ENCODE measurements at regions not wholly inside any gene's neighbourhood (a gene's known extent, or its start where the extent isn't known, plus 50 kb on each side); places are given as distances from the start of the nearest gene placed in this dataset.
"Not testable (repeated sequence)": the region's sequence is repeated elsewhere in the genome, so short reads cannot be mapped to it uniquely, and the experiment has no call there.

DNA sequence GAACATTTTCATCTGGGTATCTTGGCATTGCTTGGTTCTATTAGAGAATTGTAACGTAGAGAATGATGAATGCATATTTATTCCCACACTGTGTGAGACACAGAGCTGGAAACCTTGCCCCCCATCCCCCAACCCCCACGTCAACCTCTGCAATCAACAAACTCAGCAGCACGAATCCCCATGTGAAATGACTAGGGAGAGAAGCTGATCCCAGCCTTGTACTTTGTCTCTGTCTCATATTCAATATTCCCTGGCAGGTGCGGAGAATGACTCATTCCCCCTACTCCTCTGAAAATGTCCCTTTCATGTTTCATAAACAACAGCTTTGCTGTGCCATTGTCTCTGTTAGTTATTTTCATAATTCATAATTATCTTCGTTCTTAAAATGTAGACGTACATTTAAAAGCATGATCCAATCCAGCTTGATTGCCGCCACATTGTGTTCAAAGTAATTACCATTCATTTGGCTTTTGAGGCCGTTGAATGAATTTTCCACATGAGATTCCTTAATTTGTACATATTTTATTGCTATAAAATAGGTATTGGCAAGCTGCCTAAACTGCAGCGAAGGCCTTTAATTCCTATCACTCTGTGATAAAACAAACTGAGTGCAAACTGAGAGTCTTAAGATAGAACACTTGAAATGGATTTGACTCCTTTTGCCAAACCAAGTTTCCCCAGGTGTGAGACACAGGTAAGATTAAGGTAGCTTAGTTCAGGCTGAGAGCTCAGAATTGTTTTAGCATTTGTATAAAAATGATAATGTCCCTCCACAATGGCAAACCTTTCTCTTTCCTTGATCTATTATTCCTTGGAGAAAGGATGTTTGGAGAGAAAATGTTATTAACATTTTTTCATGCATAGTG is 920.2 kb downstream of the TYW1 start:
- ATAC-seq (no peak), DNase-seq (no peak)
- Histone ChIP-seq H3K4me3 (no peak overlapping the region), H3K27me3 (ENCODE audit: low read depth) (no peaks in the 10 kb centered on the region), H3K27ac (no peak overlapping the region), H3K9me3 (peaks cover 4% of the 10 kb centered on the region), H3K4me1 (no peaks in the 10 kb centered on the region), H3K36me3 (no peaks in the 10 kb centered on the region)
- intact Hi-C loops (cut with DNase I) = no loop called here
- TF ChIP-seq, protein P1, sequence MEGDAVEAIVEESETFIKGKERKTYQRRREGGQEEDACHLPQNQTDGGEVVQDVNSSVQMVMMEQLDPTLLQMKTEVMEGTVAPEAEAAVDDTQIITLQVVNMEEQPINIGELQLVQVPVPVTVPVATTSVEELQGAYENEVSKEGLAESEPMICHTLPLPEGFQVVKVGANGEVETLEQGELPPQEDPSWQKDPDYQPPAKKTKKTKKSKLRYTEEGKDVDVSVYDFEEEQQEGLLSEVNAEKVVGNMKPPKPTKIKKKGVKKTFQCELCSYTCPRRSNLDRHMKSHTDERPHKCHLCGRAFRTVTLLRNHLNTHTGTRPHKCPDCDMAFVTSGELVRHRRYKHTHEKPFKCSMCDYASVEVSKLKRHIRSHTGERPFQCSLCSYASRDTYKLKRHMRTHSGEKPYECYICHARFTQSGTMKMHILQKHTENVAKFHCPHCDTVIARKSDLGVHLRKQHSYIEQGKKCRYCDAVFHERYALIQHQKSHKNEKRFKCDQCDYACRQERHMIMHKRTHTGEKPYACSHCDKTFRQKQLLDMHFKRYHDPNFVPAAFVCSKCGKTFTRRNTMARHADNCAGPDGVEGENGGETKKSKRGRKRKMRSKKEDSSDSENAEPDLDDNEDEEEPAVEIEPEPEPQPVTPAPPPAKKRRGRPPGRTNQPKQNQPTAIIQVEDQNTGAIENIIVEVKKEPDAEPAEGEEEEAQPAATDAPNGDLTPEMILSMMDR (IDR thresholded peaks at IDR 0.05) = no peak

DNA sequence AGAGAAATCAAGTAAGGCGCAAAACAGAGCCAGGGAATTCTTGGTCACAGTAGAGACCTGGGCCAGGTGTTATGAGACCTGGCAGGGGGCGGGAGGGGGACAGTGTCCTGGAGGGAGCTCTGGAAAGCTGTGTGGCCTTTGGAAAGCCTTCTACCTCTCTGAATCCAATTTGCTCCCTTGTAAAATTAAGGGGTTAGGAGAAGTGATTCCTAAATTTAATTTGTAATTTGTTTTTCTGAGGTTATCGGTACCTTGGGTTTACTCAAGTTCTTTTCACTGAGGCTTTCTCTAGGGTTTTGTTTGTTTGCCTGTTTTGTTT is 920.8 kb downstream of the TYW1 start:
- TF ChIP-seq, protein P1 (IDR thresholded peaks at IDR 0.05) = no peak
- Histone ChIP-seq H3K27me3 (ENCODE audit: low read depth) (no peaks in the 10 kb centered on the region), H3K27ac (no peak overlapping the region), H3K9me3 (peaks cover 4% of the 10 kb centered on the region), H3K4me3 (no peak overlapping the region), H3K4me1 (no peaks in the 10 kb centered on the region), H3K36me3 (no peaks in the 10 kb centered on the region)
- no peak for ATAC-seq
- intact Hi-C loops (cut with DNase I) = no loop called here
- DNase-seq = no peak

DNA sequence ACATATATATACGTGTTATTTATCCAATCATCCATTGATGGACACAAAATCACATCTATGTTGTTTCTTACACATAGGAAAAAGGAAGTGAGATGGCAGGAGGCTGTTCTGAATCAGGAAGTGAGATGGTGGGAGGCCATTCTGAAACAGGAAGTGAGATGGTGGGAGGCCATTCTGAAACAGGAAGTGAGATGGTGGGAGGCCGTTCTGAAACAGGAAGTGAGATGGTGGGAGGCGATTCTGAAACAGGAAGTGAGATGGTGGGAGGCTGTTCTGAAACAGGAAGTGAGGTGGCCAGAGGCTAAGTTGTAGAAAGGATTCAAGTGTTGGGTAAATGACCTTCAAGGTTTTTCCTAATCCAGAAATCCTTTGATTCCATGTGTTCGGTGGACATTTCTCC is 921.5 kb downstream of the TYW1 start:
- Histone ChIP-seq H3K4me3 (no peak overlapping the region), H3K27ac (no peak overlapping the region), H3K36me3 (no peaks in the 10 kb centered on the region), H3K27me3 (ENCODE audit: low read depth) (no peaks in the 10 kb centered on the region), H3K9me3 (peaks cover 4% of the 10 kb centered on the region), H3K4me1 (no peaks in the 10 kb centered on the region)
- ATAC-seq (no peak), DNase-seq (no peak)
- intact Hi-C loops (cut with DNase I) = no loop called here
- TF ChIP-seq, protein P1 (IDR thresholded peaks at IDR 0.05) = no peak

DNA sequence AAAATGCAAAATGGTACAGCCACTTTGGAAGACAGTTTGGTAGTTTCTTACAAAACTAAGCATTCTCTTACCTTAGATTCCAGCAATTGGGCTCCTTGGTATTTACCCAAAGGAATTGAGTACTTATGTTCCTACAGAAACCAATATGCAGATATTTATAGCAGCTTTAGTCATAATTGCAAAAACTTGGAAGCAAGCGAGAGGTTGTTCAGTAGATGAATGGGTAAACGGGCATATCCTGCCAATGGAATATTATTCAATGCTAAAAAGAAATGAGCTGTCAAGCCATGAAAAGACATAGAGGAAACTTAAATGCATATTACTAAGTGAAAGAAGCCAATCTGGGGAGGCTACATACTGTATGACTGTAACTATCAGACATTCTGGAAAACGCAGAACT is 926.7 kb downstream of the TYW1 start:
- TF ChIP-seq, protein P1 (IDR thresholded peaks at IDR 0.05) = no peak
- Histone ChIP-seq H3K36me3 (no peaks in the 10 kb centered on the region), H3K4me1 (no peaks in the 10 kb centered on the region), H3K4me3 (no peak overlapping the region), H3K9me3 (peaks cover 4% of the 10 kb centered on the region), H3K27ac (no peak overlapping the region), H3K27me3 (ENCODE audit: low read depth) (no peaks in the 10 kb centered on the region)
- intact Hi-C loops (cut with DNase I) = no loop called here
- DNase-seq (no peak), ATAC-seq (no peak)

DNA sequence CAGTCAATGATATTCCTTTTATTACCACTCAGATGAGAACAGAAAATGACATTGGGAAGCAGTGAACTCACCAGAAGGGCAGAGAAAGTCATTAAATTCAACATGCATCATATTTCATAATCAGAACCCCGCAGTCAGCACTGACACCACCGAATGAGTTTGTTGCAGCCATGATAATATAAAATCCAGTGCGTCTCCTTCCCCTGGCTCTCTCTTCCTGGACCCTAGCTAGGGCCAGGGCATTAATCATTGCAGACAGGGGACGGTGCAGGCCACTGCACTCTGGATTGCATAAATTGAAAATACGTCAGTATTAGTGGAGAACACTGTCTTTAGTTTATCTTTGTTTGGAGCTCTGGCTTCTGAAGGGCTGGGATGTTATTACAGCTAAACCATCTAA is 931.5 kb downstream of the TYW1 start:
- ATAC-seq (no peak), DNase-seq (no peak)
- Histone ChIP-seq H3K36me3 (no peaks in the 10 kb centered on the region), H3K4me3 (no peak overlapping the region), H3K4me1 (no peaks in the 10 kb centered on the region), H3K27ac (no peak overlapping the region), H3K27me3 (ENCODE audit: low read depth) (no peaks in the 10 kb centered on the region), H3K9me3 (no peaks in the 10 kb centered on the region)
- TF ChIP-seq, protein P1 (IDR thresholded peaks at IDR 0.05) = no peak
- intact Hi-C loops (cut with DNase I) = no loop called here

DNA sequence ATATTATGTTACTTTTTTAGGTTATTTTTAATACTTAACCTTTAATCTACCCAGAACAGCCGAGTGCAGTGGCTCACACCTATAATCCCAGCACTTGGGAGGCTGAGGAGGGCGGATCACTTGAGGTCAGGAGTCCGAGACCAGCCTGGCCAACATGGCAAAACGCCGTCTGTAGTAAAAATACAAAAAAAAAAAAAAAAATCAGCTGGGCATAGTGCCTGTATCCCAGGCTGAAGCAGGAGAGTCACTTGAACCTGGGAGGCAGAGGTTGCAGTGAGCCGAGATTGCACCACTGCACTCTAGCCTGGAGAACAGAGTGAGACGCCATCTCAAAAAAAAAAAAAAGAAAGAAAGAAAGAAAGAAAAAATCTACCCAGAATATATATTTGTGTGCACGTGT is 939.8 kb downstream of the TYW1 start:
- intact Hi-C loops (cut with DNase I); H3K27ac ChIP-seq: not testable (repeated sequence)
- peak; percentile 66 to 71 for ATAC-seq

More for the DNA sequence above, 939.8 kb downstream of the TYW1 start:
- DNase-seq = peak; percentile 48
- H3K27me3 ChIP-seq (ENCODE audit: low read depth); H3K36me3 ChIP-seq; H3K4me1 ChIP-seq; H3K4me3 ChIP-seq; H3K9me3 ChIP-seq: not testable (repeated sequence)

Data from lower lobe of right lung (tissue), 2 donors.